ENCODE measurements at regions not wholly inside any gene's neighbourhood (a gene's known extent, or its start where the extent isn't known, plus 50 kb on each side); places are given as distances from the start of the nearest gene placed in this dataset.

DNA sequence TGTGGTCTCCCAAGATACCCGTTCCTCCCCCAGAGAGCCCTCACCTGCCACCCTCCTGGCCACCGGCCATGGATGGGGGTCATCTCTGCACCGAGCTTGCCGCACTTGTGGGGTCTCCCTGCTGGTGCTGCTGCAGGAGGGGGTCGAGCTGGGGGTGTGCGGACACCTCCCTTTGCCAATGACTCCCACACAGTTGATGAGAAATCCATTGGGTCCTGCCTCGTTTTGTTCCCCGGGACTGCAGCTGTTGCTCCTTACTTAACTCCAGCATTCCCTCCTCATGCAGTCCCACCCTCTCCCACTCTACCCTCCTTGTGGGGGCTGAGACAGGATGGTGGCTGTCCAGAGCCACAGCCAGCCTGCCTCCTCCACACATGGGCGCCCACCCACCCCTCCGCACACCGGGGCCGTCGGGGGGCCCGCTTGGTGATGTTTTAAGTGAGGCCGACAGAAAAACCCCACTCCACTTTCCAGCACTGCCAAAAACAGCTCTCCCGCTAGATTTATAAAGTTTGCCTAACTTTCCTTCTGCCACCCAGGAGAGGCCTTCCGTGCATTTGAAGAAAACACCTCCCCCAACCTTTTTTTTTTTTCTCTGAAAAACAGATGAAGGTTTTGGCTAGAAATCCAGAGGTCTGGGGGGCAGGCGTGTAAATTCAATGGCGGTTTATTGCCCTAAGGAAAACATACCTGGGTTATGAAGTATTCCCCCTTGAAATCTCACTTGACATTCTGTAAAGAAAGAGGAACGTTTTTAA lies 53.5 kb upstream of the APCDD1L start:
- Histone ChIP-seq H3K36me3 (no peaks in the 10 kb centered on the region), H3K27ac (no peak overlapping the region), H3K27me3 (no peaks in the 10 kb centered on the region), H3K9me3 (no peaks in the 10 kb centered on the region), H3K4me3 (replicated peaks in 1 of 3) (no peak overlapping the region), H3K4me1 (no peaks in the 10 kb centered on the region)
- 45 to 59% methylated on average over 16 to 20 of the region's 20 CpGs for WGBS, 2 donors
- intact Hi-C loops (cut with DNase I): no loop called here
- no peak for DNase-seq
- TF ChIP-seq, protein P1, sequence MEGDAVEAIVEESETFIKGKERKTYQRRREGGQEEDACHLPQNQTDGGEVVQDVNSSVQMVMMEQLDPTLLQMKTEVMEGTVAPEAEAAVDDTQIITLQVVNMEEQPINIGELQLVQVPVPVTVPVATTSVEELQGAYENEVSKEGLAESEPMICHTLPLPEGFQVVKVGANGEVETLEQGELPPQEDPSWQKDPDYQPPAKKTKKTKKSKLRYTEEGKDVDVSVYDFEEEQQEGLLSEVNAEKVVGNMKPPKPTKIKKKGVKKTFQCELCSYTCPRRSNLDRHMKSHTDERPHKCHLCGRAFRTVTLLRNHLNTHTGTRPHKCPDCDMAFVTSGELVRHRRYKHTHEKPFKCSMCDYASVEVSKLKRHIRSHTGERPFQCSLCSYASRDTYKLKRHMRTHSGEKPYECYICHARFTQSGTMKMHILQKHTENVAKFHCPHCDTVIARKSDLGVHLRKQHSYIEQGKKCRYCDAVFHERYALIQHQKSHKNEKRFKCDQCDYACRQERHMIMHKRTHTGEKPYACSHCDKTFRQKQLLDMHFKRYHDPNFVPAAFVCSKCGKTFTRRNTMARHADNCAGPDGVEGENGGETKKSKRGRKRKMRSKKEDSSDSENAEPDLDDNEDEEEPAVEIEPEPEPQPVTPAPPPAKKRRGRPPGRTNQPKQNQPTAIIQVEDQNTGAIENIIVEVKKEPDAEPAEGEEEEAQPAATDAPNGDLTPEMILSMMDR (IDR thresholded peaks at IDR 0.05): no peak
- no peak for TF ChIP-seq POLR2A (IDR thresholded peaks at IDR 0.05)

DNA sequence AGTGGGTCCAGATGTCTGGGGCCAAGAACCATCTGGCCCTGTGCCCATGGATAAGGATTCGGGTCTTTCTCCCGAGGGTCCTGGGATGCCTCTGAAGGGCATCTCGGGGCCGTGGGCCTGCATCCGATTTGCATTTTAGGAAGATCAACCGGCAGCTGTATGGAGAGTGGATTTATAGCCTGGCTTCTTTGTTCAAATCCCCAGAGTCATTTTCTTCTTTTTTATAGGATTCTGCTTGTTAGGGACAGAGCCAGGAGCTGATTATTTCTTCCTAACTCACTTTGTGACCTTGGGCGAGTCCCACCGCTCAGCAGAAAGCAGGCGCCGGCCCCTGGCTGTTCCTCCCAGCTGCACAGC lies 52.9 kb upstream of the APCDD1L start:
- 78% methylated on average over 10 of the region's 10 CpGs for WGBS, 2 donors
- Histone ChIP-seq H3K9me3 (no peaks in the 10 kb centered on the region), H3K4me3 (replicated peaks in 1 of 3) (no peak overlapping the region), H3K27me3 (no peaks in the 10 kb centered on the region), H3K27ac (no peak overlapping the region), H3K4me1 (no peaks in the 10 kb centered on the region), H3K36me3 (no peaks in the 10 kb centered on the region)
- TF ChIP-seq, protein P1 (IDR thresholded peaks at IDR 0.05): no peak
- no peak for TF ChIP-seq POLR2A (IDR thresholded peaks at IDR 0.05)
- no peak for DNase-seq
- intact Hi-C loops (cut with DNase I): no loop called here

- H3K9me3 ChIP-seq: no peaks in the 10 kb centered on the region
- no peak overlapping the region for H3K27ac ChIP-seq
- no peak for DNase-seq
- H3K27me3 ChIP-seq: no peaks in the 10 kb centered on the region
- intact Hi-C loops (cut with DNase I): no loop called here
- no peak overlapping the region for H3K4me3 ChIP-seq (replicated peaks in 1 of 3)
- TF ChIP-seq, protein P1 (IDR thresholded peaks at IDR 0.05): no peak
- no peak for TF ChIP-seq POLR2A (IDR thresholded peaks at IDR 0.05)
- H3K36me3 ChIP-seq: no peaks in the 10 kb centered on the region
- 92 to 93% methylated on average over 12 to 13 of the region's 13 CpGs for WGBS, 2 donors
- H3K4me1 ChIP-seq: no peaks in the 10 kb centered on the region
These were observed 52.2 kb upstream of the APCDD1L start for GRCh38 chr20:58567437-58567836.

- Histone ChIP-seq H3K4me3 (replicated peaks in 1 of 3) (no peak overlapping the region), H3K4me1 (no peaks in the 10 kb centered on the region), H3K36me3 (no peaks in the 10 kb centered on the region), H3K27ac (no peak overlapping the region), H3K27me3 (no peaks in the 10 kb centered on the region), H3K9me3 (no peaks in the 10 kb centered on the region)
- WGBS, 2 donors: 57 to 66% methylated on average over 6 of the region's 6 CpGs
- no peak for TF ChIP-seq POLR2A (IDR thresholded peaks at IDR 0.05)
- TF ChIP-seq, protein P1 (IDR thresholded peaks at IDR 0.05): no peak
- DNase-seq: no peak
- intact Hi-C loops (cut with DNase I): no loop called here
These were observed 51.8 kb upstream of the APCDD1L start for GRCh38 chr20:58566981-58567380.

GRCh38 chr20:58565461-58566175 lies 50.4 kb upstream of the APCDD1L start:
- no peaks in the 10 kb centered on the region for H3K4me1 ChIP-seq
- H3K36me3 ChIP-seq: no peaks in the 10 kb centered on the region
- no peak overlapping the region for H3K27ac ChIP-seq
- TF ChIP-seq, protein P1 (IDR thresholded peaks at IDR 0.05): no peak
- TF ChIP-seq POLR2A (IDR thresholded peaks at IDR 0.05): no peak
- H3K4me3 ChIP-seq (replicated peaks in 1 of 3): no peak overlapping the region
- no peaks in the 10 kb centered on the region for H3K9me3 ChIP-seq
- intact Hi-C loops (cut with DNase I): no loop called here
- 88 to 93% methylated on average over 13 of the region's 13 CpGs for WGBS, 2 donors
- no peak for DNase-seq
- no peaks in the 10 kb centered on the region for H3K27me3 ChIP-seq

Data from thyroid gland (tissue), 4 donors.